SK-N-SH (cell line): ENCODE measurements at regions not wholly inside any gene's neighbourhood (a gene's known extent, or its start where the extent isn't known, plus 50 kb on each side); places are given as distances from the start of the nearest gene placed in this dataset.

Experiments used
- CTCF ChIA-PET: fragments of 300-600, 350-600 bp; formaldehyde crosslinking; extraction: SDS; loops from one replicate; lab custom pipeline; 2021; lab: Yijun Ruan, JAX
- POLR2A ChIA-PET: fragments of 350-600 bp; sonication (Branson Sonifier 250); formaldehyde crosslinking; extraction: SDS; loops from one replicate; lab custom pipeline; 2020; ENCODE audit warnings: antibody characterized with exemption, inconsistent platforms; lab: Yijun Ruan, JAX
- DNase-seq: peaks from one replicate; pipeline ENCODE4 v3.0.0; 2012
- H2AFZ ChIP-seq: fragments of 200-600 bp; sonication (generic); 2 replicates; pipeline ENCODE4 v1.8.1; 2016; ENCODE audit warnings: antibody characterized with exemption, mild to moderate bottlenecking, low read depth
- H3F3A ChIP-seq: fragments of 200-600 bp; sonication (generic); replicated peaks from 2 replicates; pipeline ENCODE3; 2016; ENCODE audit warnings: antibody characterized with exemption, mild to moderate bottlenecking; ENCODE audit not compliant: insufficient read depth
- H3K27ac ChIP-seq, 2 experiments: fragments of 200-500 bp in 1 of 2; fragments of 200-600 bp in 1 of 2; sonication (Bioruptor generic) in 1 of 2; sonication (generic), shearing (Covaris generic) in 1 of 2; 2 replicates each; pipeline versions ENCODE4 v1.5.1 to v1.6.1; 2014 to 2016; ENCODE audit warnings: low read depth in 2 of 2, inconsistent platforms in 1 of 2, low read length in 1 of 2, mild to moderate bottlenecking in 1 of 2, mixed read lengths in 1 of 2
- H3K27me3 ChIP-seq: fragments of 200-600 bp; sonication (generic), shearing (Covaris generic); 2 replicates; pipeline ENCODE4 v1.6.1; 2016; ENCODE audit warnings: mixed run types; ENCODE audit not compliant: insufficient read depth
- H3K36me3 ChIP-seq, 2 experiments: fragments of 200-500 bp in 1 of 2; fragments of 200-600 bp in 1 of 2; sonication (Bioruptor generic) in 1 of 2; sonication (generic) in 1 of 2; replicated peaks in 1 of 2; 2 replicates each; pipeline versions ENCODE3 to v1.5.1; 2014 to 2016; ENCODE audit warnings: low read length in 1 of 2, mild to moderate bottlenecking in 1 of 2; ENCODE audit not compliant: insufficient read depth in 2 of 2, control insufficient read depth in 1 of 2
- H3K4me1 ChIP-seq, 2 experiments: fragments of 200-500 bp in 1 of 2; fragments of 200-600 bp in 1 of 2; sonication (Bioruptor generic) in 1 of 2; sonication (generic), shearing (Covaris generic) in 1 of 2; 2 replicates each; pipeline versions ENCODE4 v1.5.1 to v1.6.1; 2014 to 2016; ENCODE audit warnings: low read depth in 1 of 2, low read length in 1 of 2, mixed run types in 1 of 2; ENCODE audit not compliant: insufficient read depth in 2 of 2, control insufficient read depth in 1 of 2
- H3K4me2 ChIP-seq: fragments of 200-600 bp; sonication (generic), shearing (Covaris generic); 2 replicates; pipeline ENCODE4 v1.6.1; 2017; ENCODE audit warnings: mixed run types
- H3K4me3 ChIP-seq, 2 experiments: fragments of 200-500 bp in 1 of 2; fragments of 200-600 bp in 1 of 2; sonication (Bioruptor generic) in 1 of 2; sonication (generic), shearing (Covaris generic) in 1 of 2; 2 replicates each; pipeline versions ENCODE4 v1.5.1 to v1.8.1; 2014 to 2016; ENCODE audit warnings: low read depth in 2 of 2, inconsistent platforms in 1 of 2, low read length in 1 of 2, mild to moderate bottlenecking in 1 of 2, mixed read lengths in 1 of 2, moderate library complexity in 1 of 2
- H3K79me2 ChIP-seq: fragments of 200-600 bp; sonication (generic); 2 replicates; pipeline ENCODE4 v1.8.1; 2017; ENCODE audit warnings: mild to moderate bottlenecking; ENCODE audit not compliant: insufficient read depth
- H3K9ac ChIP-seq: fragments of 200-600 bp; sonication (generic); 2 replicates; pipeline ENCODE4 v1.6.1; 2017; ENCODE audit warnings: mixed run types
- H3K9me2 ChIP-seq: fragments of 200-600 bp; sonication (generic); 2 replicates; pipeline ENCODE4 v1.6.1; 2017; ENCODE audit warnings: mixed run types
- H3K9me3 ChIP-seq: fragments of 200-600 bp; sonication (generic); 2 replicates; pipeline ENCODE4 v1.6.1; 2017; ENCODE audit warnings: mixed run types, mild to moderate bottlenecking, moderate library complexity
- H4K20me1 ChIP-seq: fragments of 200-600 bp; sonication (generic); 2 replicates; pipeline ENCODE4 v1.6.1; 2017; ENCODE audit warnings: mild to moderate bottlenecking, mixed run types; ENCODE audit not compliant: insufficient read depth
- CTCF ChIP-seq: fragments of 200-600 bp; sonication (generic); IDR thresholded peaks from 2 replicates; pipeline ENCODE4 v1.6.1; 2017; ENCODE audit warnings: antibody characterized with exemption, mild to moderate bottlenecking, moderate library complexity
- ELF1 ChIP-seq: IDR thresholded peaks from 2 replicates; pipeline ENCODE4 v1.4.0; 2012
- EP300 ChIP-seq, 2 experiments: IDR thresholded peaks; 2 replicates each; pipeline versions ENCODE4 v1.4.0 to v1.6.1; 2012; ENCODE audit warnings: borderline replicate concordance in 1 of 2, low read depth in 1 of 2, low read length in 1 of 2
- IRF3 ChIP-seq: fragments of 150-350 bp; IDR thresholded peaks from 2 replicates; pipeline ENCODE4 v1.6.1; 2016; ENCODE audit warnings: mild to moderate bottlenecking, low read depth, low read length
- MEF2A ChIP-seq: IDR thresholded peaks from 2 replicates; pipeline ENCODE4 v1.4.0; 2012; ENCODE audit warnings: low read depth, borderline replicate concordance
- NFIC ChIP-seq: IDR thresholded peaks from 2 replicates; pipeline ENCODE4 v1.4.0; 2012; ENCODE audit warnings: borderline replicate concordance
- NRF1 ChIP-seq: IDR thresholded peaks from 2 replicates; pipeline ENCODE4 v1.6.1; 2012; ENCODE audit warnings: low read depth, mild to moderate bottlenecking, low read length
- POLR2AphosphoS5 ChIP-seq: IDR thresholded peaks from 2 replicates; pipeline ENCODE4 v1.6.1; 2012; ENCODE audit warnings: low read depth, low read length
- RXRA ChIP-seq: IDR thresholded peaks from 2 replicates; pipeline ENCODE4 v1.4.0; 2012; ENCODE audit warnings: low read depth, mild to moderate bottlenecking, borderline replicate concordance
- USF2 ChIP-seq: fragments of 150-350 bp; IDR thresholded peaks from 2 replicates; pipeline ENCODE4 v1.6.1; 2017; ENCODE audit warnings: antibody characterized with exemption, low read length, low read depth, borderline replicate concordance
- YY1 ChIP-seq: IDR thresholded peaks from 2 replicates; pipeline ENCODE4 v1.4.0; 2012; ENCODE audit warnings: low read depth, mild to moderate bottlenecking
- WGBS: methylation state at CpG from one replicate; pipeline ENCODE4 v1.1.6; 2017; ENCODE audit warnings: low lambda C conversion rate; 5-methylcytosine and 5-hydroxymethylcytosine counted together

- Histone ChIP-seq H2AFZ (no peak overlapping the region), H3K4me2 (no peak overlapping the region), H3K9ac (no peak overlapping the region), H4K20me1 (no peaks in the 10 kb centered on the region), H3K4me1 (no peaks in the 10 kb centered on the region), H3K9me3 (no peaks in the 10 kb centered on the region), H3K27ac (no peak overlapping the region), H3F3A (no peaks in the 10 kb centered on the region), H3K79me2 (no peaks in the 10 kb centered on the region), H3K27me3 (no peaks in the 10 kb centered on the region), H3K36me3 (no peaks in the 10 kb centered on the region), H3K9me2 (no peaks in the 10 kb centered on the region), H3K4me3 (no peak overlapping the region)
- ChIA-PET CTCF (interaction anchor here (1.2 kb wide), 1 partner anchor 41 kb away, joined by 3 read pairs; no protein-coding TSS in a partner anchor), POLR2A (no interaction called here)
- DNase-seq: no peak
- 9% methylated on average over 3 of the region's 4 CpGs for WGBS
- no peak for TF ChIP-seq EP300 (IDR thresholded peaks at IDR 0.05; ENCODE audit: borderline replicate concordance in 1 of 2, low read depth in 1 of 2, low read length in 1 of 2)
- no peak for TF ChIP-seq IRF3
- no peak for TF ChIP-seq NRF1
Observed at GRCh38 chr16:35532576-35532975, 2073.2 kb downstream of the TP53TG3F start.

- no peak overlapping the region for H3K27ac ChIP-seq
- H3K27me3 ChIP-seq: no peaks in the 10 kb centered on the region
- H3K9me2 ChIP-seq: no peaks in the 10 kb centered on the region
- CTCF ChIA-PET: no interaction called here
- no peak overlapping the region for H2AFZ ChIP-seq
- H3K79me2 ChIP-seq: no peaks in the 10 kb centered on the region
- no peaks in the 10 kb centered on the region for H3K36me3 ChIP-seq
- POLR2A ChIA-PET: no interaction called here
- 26% methylated on average over 2 of the region's 2 CpGs for WGBS
- H3K4me1 ChIP-seq: no peaks in the 10 kb centered on the region
- no peak for DNase-seq
- H3K9me3 ChIP-seq: no peaks in the 10 kb centered on the region
- no peaks in the 10 kb centered on the region for H4K20me1 ChIP-seq
- no peak for TF ChIP-seq RXRA
- no peak for TF ChIP-seq NFIC
- TF ChIP-seq ELF1: no peak
- TF ChIP-seq POLR2AphosphoS5: no peak
- no peak for TF ChIP-seq USF2
- no peak for TF ChIP-seq CTCF
- no peak for TF ChIP-seq MEF2A
- TF ChIP-seq YY1: no peak
- no peaks in the 10 kb centered on the region for H3F3A ChIP-seq
- no peak overlapping the region for H3K4me2 ChIP-seq
- no peak overlapping the region for H3K9ac ChIP-seq
- no peak overlapping the region for H3K4me3 ChIP-seq
Observed at GRCh38 chr16:35533683-35534082, 2074.3 kb downstream of the TP53TG3F start.
